ENCODE measurements at regions not wholly inside any gene's neighbourhood (a gene's known extent, or its start where the extent isn't known, plus 50 kb on each side); places are given as distances from the start of the nearest gene placed in this dataset.

GRCh38 chr5:33371660-33372059, 69.1 kb upstream of the TARS1 start:
- no peak for DNase-seq (ENCODE audit: low read depth, low spot score)
- H3K9ac ChIP-seq (ENCODE audit: control insufficient read depth, extremely low read depth, insufficient read depth, low read length): no peak overlapping the region
- H3K4me2 ChIP-seq (ENCODE audit: control insufficient read depth, extremely low read depth, insufficient read depth, low read depth, low read length): no peak overlapping the region

GRCh38 chr5:33372721-33373472, 67.9 kb upstream of the TARS1 start:
- no peak for TF ChIP-seq CTCF (optimal IDR thresholded peaks at IDR 0.05 in 1 of 3, IDR thresholded peaks at IDR 0.05 in 1 of 3, conservative IDR thresholded peaks at IDR 0.05 in 1 of 3; ENCODE audit: extremely low read depth in 1 of 3, insufficient read depth in 2 of 3, low read length in 3 of 3)
- TF ChIP-seq EZH2 (IDR thresholded peaks at IDR 0.05; ENCODE audit: low read length): no peak

More at GRCh38 chr5:33371660-33372059, 69.1 kb upstream of the TARS1 start:
- TF ChIP-seq CTCF (optimal IDR thresholded peaks at IDR 0.05 in 1 of 3, IDR thresholded peaks at IDR 0.05 in 1 of 3, conservative IDR thresholded peaks at IDR 0.05 in 1 of 3; ENCODE audit: extremely low read depth in 1 of 3, insufficient read depth in 2 of 3, low read length in 3 of 3) (no peak), EZH2 (IDR thresholded peaks at IDR 0.05; ENCODE audit: low read length) (no peak)
- dilution Hi-C loops (cut with MboI; ENCODE audit: extremely low pct_ligation_motif_present, low sequenced_read_pairs): no loop called here
- H3K27me3 ChIP-seq (ENCODE audit: control insufficient read depth, extremely low read depth, insufficient read depth, low read length): no peaks in the 10 kb centered on the region
- H3K4me1 ChIP-seq (ENCODE audit: control insufficient read depth, extremely low read depth, insufficient read depth, low read length): no peaks in the 10 kb centered on the region
- no peaks in the 10 kb centered on the region for H3K9me1 ChIP-seq (ENCODE audit: control insufficient read depth, extremely low read depth, insufficient read depth, low read length)
- H2AFZ ChIP-seq (ENCODE audit: control insufficient read depth, low read length): no peak overlapping the region
- no peak overlapping the region for H3K4me3 ChIP-seq (ENCODE audit: control insufficient read depth in 2 of 3, extremely low read depth in 1 of 3, insufficient read depth in 2 of 3, low read depth in 1 of 3, low read length in 3 of 3)
- H3K79me2 ChIP-seq (ENCODE audit: control insufficient read depth, insufficient read depth, low read length): no peaks in the 10 kb centered on the region
- no peaks in the 10 kb centered on the region for H4K20me1 ChIP-seq (ENCODE audit: control insufficient read depth, extremely low read depth, insufficient read depth, low read length)
- no peak for FAIRE-seq
- no peaks in the 10 kb centered on the region for H3K9me3 ChIP-seq (ENCODE audit: control insufficient read depth, low read depth, low read length)
- no peaks in the 10 kb centered on the region for H3K36me3 ChIP-seq (ENCODE audit: control insufficient read depth in 2 of 2, extremely low read depth in 1 of 2, insufficient read depth in 2 of 2, low read length in 2 of 2)
- H3K27ac ChIP-seq (ENCODE audit: control insufficient read depth, insufficient read depth, low read length): no peak overlapping the region

More at GRCh38 chr5:33372721-33373472, 67.9 kb upstream of the TARS1 start:
- Histone ChIP-seq H3K36me3 (ENCODE audit: control insufficient read depth in 2 of 2, extremely low read depth in 1 of 2, insufficient read depth in 2 of 2, low read length in 2 of 2) (no peaks in the 10 kb centered on the region), H3K79me2 (ENCODE audit: control insufficient read depth, insufficient read depth, low read length) (no peaks in the 10 kb centered on the region), H3K9me3 (ENCODE audit: control insufficient read depth, low read depth, low read length) (no peaks in the 10 kb centered on the region), H3K4me2 (ENCODE audit: control insufficient read depth, extremely low read depth, insufficient read depth, low read depth, low read length) (no peak overlapping the region), H4K20me1 (ENCODE audit: control insufficient read depth, extremely low read depth, insufficient read depth, low read length) (no peaks in the 10 kb centered on the region), H3K9ac (ENCODE audit: control insufficient read depth, extremely low read depth, insufficient read depth, low read length) (no peak overlapping the region), H3K4me3 (ENCODE audit: control insufficient read depth in 2 of 3, extremely low read depth in 1 of 3, insufficient read depth in 2 of 3, low read depth in 1 of 3, low read length in 3 of 3) (no peak overlapping the region), H3K27me3 (ENCODE audit: control insufficient read depth, extremely low read depth, insufficient read depth, low read length) (no peaks in the 10 kb centered on the region), H3K9me1 (ENCODE audit: control insufficient read depth, extremely low read depth, insufficient read depth, low read length) (no peaks in the 10 kb centered on the region), H3K27ac (ENCODE audit: control insufficient read depth, insufficient read depth, low read length) (no peak overlapping the region), H2AFZ (ENCODE audit: control insufficient read depth, low read length) (no peak overlapping the region), H3K4me1 (ENCODE audit: control insufficient read depth, extremely low read depth, insufficient read depth, low read length) (no peaks in the 10 kb centered on the region)
- FAIRE-seq (no peak), DNase-seq (ENCODE audit: low read depth, low spot score) (no peak)
- dilution Hi-C loops (cut with MboI; ENCODE audit: extremely low pct_ligation_motif_present, low sequenced_read_pairs): no loop called here
